ENCODE measurements at regions not wholly inside any gene's neighbourhood (a gene's known extent, or its start where the extent isn't known, plus 50 kb on each side); places are given as distances from the start of the nearest gene placed in this dataset.

DNA sequence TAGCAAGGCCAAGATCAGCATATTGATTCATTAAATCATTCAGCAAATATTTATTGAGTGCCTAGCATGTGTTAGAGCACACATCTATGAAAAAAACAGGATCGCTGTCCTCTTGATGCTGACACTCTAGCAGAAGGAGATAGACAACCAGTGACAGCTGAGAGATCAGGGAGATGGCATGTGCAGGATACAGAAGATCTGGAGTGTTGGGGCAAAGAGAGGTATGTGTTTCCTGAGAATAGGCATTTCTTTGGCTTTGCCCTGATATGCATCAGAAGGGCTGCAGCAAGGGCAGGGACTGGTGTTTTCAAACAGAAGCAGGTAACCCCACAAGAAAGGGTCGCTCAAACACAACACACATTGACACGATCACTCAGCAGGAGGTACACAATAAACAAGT is 423.4 kb downstream of the FOXO1 start:
- H3K9ac ChIP-seq (ENCODE audit: control insufficient read depth, insufficient read depth, low read length), result no peak overlapping the region
- CTCF ChIA-PET, result no interaction called here
- intact Hi-C loops (cut with micrococcal nuclease; ENCODE audit: unreplicated experiment), result no loop called here
- BruUV-seq (replicated peaks), result no TSS peak
- no peaks in the 10 kb centered on the region for H3K4me1 ChIP-seq (ENCODE audit: control insufficient read depth, insufficient read depth, low read length)
- POLR2A ChIA-PET, result no interaction called here
- FAIRE-seq, result no peak
- H3K36me3 ChIP-seq (ENCODE audit: control insufficient read depth in 2 of 2, insufficient read depth in 2 of 2, low read length in 1 of 2), result no peaks in the 10 kb centered on the region
- RAD21 ChIA-PET (ENCODE audit: unreplicated experiment), result no interaction called here
- H3K9me3 ChIP-seq (replicated peaks; ENCODE audit: control insufficient read depth, insufficient read depth, low read length), result no peaks in the 10 kb centered on the region; the same call in 2 of the 3 replicates
- H4K20me1 ChIP-seq (ENCODE audit: control insufficient read depth, insufficient read depth), result no peaks in the 10 kb centered on the region
- no peak for ATAC-seq
- no peaks in the 10 kb centered on the region for H3K79me2 ChIP-seq (ENCODE audit: control insufficient read depth, insufficient read depth, low read length)
- SMC1A ChIA-PET (ENCODE audit: uncharacterized antibody, unreplicated experiment), result no interaction called here
- H3K27me3 ChIP-seq (replicated peaks in 1 of 2; ENCODE audit: control insufficient read depth in 2 of 2, insufficient read depth in 2 of 2, low read length in 1 of 2), result no peaks in the 10 kb centered on the region; a peak in 1 of 4 replicates
- H2AFZ ChIP-seq (ENCODE audit: control insufficient read depth, low read depth, low read length), result no peak overlapping the region
- in situ Hi-C loops (cut with MboI), result no loop called here
- DNase-seq (ENCODE audit: low read depth, low spot score), result no peak
- TF ChIP-seq CREB1 (IDR thresholded peaks at IDR 0.05; ENCODE audit: low read depth) (no peak), FOXK2 (IDR thresholded peaks at IDR 0.05) (no peak), CBX3 (IDR thresholded peaks at IDR 0.05; ENCODE audit: borderline replicate concordance, low read depth) (no peak), ZNF384 (IDR thresholded peaks at IDR 0.05; ENCODE audit: borderline replicate concordance, low read depth, low read length) (no peak), NBN (IDR thresholded peaks at IDR 0.05) (no peak), FOXM1 (IDR thresholded peaks at IDR 0.05; ENCODE audit: low read depth, low read length) (no peak), CEBPB (IDR thresholded peaks at IDR 0.05; ENCODE audit: borderline replicate concordance in 1 of 2, low read depth in 2 of 2, low read length in 2 of 2) (no peak), RBBP5 (conservative IDR thresholded peaks at IDR 0.05) (no peak), BHLHE40 (IDR thresholded peaks at IDR 0.05; ENCODE audit: borderline replicate concordance in 1 of 2, low read depth in 2 of 2, low read length in 1 of 2) (no peak), RAD21 (IDR thresholded peaks at IDR 0.05; ENCODE audit: insufficient read depth, low read depth, low read length) (no peak), NR2C2 (IDR thresholded peaks at IDR 0.05; ENCODE audit: borderline replicate concordance, control insufficient read depth, insufficient read length, low read depth) (no peak), HDAC2 (IDR thresholded peaks at IDR 0.05) (no peak), TARDBP (IDR thresholded peaks at IDR 0.05; ENCODE audit: borderline replicate concordance) (no peak), IKZF2 (IDR thresholded peaks at IDR 0.05) (no peak), NFIC (IDR thresholded peaks at IDR 0.05; ENCODE audit: low read depth, low read length) (no peak), RELA (IDR thresholded peaks at IDR 0.05; ENCODE audit: borderline replicate concordance, partially characterized antibody) (no peak), SREBF2 (IDR thresholded peaks at IDR 0.05; ENCODE audit: low read length) (no peak)
- TF ChIP-seq, protein P1, sequence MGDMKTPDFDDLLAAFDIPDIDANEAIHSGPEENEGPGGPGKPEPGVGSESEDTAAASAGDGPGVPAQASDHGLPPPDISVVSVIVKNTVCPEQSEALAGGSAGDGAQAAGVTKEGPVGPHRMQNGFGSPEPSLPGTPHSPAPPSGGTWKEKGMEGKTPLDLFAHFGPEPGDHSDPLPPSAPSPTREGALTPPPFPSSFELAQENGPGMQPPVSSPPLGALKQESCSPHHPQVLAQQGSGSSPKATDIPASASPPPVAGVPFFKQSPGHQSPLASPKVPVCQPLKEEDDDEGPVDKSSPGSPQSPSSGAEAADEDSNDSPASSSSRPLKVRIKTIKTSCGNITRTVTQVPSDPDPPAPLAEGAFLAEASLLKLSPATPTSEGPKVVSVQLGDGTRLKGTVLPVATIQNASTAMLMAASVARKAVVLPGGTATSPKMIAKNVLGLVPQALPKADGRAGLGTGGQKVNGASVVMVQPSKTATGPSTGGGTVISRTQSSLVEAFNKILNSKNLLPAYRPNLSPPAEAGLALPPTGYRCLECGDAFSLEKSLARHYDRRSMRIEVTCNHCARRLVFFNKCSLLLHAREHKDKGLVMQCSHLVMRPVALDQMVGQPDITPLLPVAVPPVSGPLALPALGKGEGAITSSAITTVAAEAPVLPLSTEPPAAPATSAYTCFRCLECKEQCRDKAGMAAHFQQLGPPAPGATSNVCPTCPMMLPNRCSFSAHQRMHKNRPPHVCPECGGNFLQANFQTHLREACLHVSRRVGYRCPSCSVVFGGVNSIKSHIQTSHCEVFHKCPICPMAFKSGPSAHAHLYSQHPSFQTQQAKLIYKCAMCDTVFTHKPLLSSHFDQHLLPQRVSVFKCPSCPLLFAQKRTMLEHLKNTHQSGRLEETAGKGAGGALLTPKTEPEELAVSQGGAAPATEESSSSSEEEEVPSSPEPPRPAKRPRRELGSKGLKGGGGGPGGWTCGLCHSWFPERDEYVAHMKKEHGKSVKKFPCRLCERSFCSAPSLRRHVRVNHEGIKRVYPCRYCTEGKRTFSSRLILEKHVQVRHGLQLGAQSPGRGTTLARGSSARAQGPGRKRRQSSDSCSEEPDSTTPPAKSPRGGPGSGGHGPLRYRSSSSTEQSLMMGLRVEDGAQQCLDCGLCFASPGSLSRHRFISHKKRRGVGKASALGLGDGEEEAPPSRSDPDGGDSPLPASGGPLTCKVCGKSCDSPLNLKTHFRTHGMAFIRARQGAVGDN (IDR thresholded peaks at IDR 0.05), result no peak
- TF ChIP-seq, protein P2, sequence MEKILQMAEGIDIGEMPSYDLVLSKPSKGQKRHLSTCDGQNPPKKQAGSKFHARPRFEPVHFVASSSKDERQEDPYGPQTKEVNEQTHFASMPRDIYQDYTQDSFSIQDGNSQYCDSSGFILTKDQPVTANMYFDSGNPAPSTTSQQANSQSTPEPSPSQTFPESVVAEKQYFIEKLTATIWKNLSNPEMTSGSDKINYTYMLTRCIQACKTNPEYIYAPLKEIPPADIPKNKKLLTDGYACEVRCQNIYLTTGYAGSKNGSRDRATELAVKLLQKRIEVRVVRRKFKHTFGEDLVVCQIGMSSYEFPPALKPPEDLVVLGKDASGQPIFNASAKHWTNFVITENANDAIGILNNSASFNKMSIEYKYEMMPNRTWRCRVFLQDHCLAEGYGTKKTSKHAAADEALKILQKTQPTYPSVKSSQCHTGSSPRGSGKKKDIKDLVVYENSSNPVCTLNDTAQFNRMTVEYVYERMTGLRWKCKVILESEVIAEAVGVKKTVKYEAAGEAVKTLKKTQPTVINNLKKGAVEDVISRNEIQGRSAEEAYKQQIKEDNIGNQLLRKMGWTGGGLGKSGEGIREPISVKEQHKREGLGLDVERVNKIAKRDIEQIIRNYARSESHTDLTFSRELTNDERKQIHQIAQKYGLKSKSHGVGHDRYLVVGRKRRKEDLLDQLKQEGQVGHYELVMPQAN (conservative IDR thresholded peaks at IDR 0.05), result no peak
- H3K27ac ChIP-seq (ENCODE audit: control insufficient read depth, insufficient read depth), result no peak overlapping the region
- H3K4me2 ChIP-seq (ENCODE audit: control insufficient read depth, insufficient read depth), result no peak overlapping the region
- H3K4me3 ChIP-seq, result no peak overlapping the region
- 57% methylated on average over 3 of the region's 3 CpGs for WGBS (ENCODE audit: insufficient coverage, insufficient replicate concordance, low lambda C conversion rate, missing lambda C conversion rate)
